H1 (cell line): ENCODE measurements at regions not wholly inside any gene's neighbourhood (a gene's known extent, or its start where the extent isn't known, plus 50 kb on each side); places are given as distances from the start of the nearest gene placed in this dataset.

Source experiments
- ASH2L ChIP-seq: fragments of 200-600, 300-600 bp; sonication (generic); IDR thresholded peaks from one replicate; pipeline ENCODE4 v1.7.1; 2017; ENCODE audit warnings: low read length
- BACH1 ChIP-seq: IDR thresholded peaks from 2 replicates; pipeline ENCODE4 v1.6.1; 2012; ENCODE audit warnings: low read length, improper control_type of control experiment
- BRCA1 ChIP-seq: IDR thresholded peaks from 2 replicates; pipeline ENCODE4 v1.6.1; 2012; ENCODE audit warnings: low read depth, low read length, improper control_type of control experiment
- CBX5 ChIP-seq: fragments of 300-800, 300-1000 bp; sonication (generic); IDR thresholded peaks from 2 replicates; pipeline ENCODE4 v1.7.1; 2016; ENCODE audit warnings: antibody characterized with exemption, low read length, low read depth
- CHD1 ChIP-seq: IDR thresholded peaks from 2 replicates; pipeline ENCODE4 v1.6.1; 2012; ENCODE audit warnings: low read depth, low read length, improper control_type of control experiment
- EP300 ChIP-seq, 2 experiments: IDR thresholded peaks; 1 replicate in 1 of 2; 2 replicates in 1 of 2; pipeline ENCODE4 v1.6.1; 2011 to 2012; ENCODE audit warnings: low read depth in 2 of 2, low read length in 2 of 2, mild to moderate bottlenecking in 2 of 2, borderline replicate concordance in 1 of 2, inconsistent platforms in 1 of 2, moderate library complexity in 1 of 2
- JUN ChIP-seq: IDR thresholded peaks from 2 replicates; pipeline ENCODE4 v1.6.1; 2011; ENCODE audit warnings: low read depth, mild to moderate bottlenecking, improper control_type of control experiment, low read length
- KDM4A ChIP-seq: IDR thresholded peaks from one replicate; pipeline ENCODE4 v1.7.1; 2012; ENCODE audit warnings: low read depth, mild to moderate bottlenecking, moderate library complexity, low read length, inconsistent platforms; ENCODE audit not compliant: severe bottlenecking
- NANOG ChIP-seq: IDR thresholded peaks from 2 replicates; pipeline ENCODE4 v1.6.1; 2011; ENCODE audit warnings: low read length, low read depth, mild to moderate bottlenecking, inconsistent platforms; ENCODE audit not compliant: insufficient read depth, poor library complexity, severe bottlenecking
- POLR2AphosphoS5 ChIP-seq: IDR thresholded peaks from 2 replicates; pipeline ENCODE4 v1.6.1; 2011; ENCODE audit warnings: low read depth, low read length
- POU5F1 ChIP-seq: IDR thresholded peaks from 2 replicates; pipeline ENCODE4 v1.6.1; 2011; ENCODE audit warnings: low read depth, mild to moderate bottlenecking, low read length, moderate library complexity
- RBBP5 ChIP-seq: IDR thresholded peaks from 2 replicates; pipeline ENCODE4 v1.7.1; 2012; ENCODE audit warnings: low read depth, mild to moderate bottlenecking, inconsistent platforms, low read length, moderate library complexity, borderline replicate concordance
- SRF ChIP-seq: IDR thresholded peaks from 2 replicates; pipeline ENCODE4 v1.6.1; 2011; ENCODE audit warnings: mild to moderate bottlenecking, low read depth, low read length, moderate library complexity
- SUZ12 ChIP-seq: fragments of 200-600 bp; sonication (generic); IDR thresholded peaks from 2 replicates; pipeline ENCODE4 v1.6.1; 2012; ENCODE audit warnings: mild to moderate bottlenecking, inconsistent platforms, low read length, moderate library complexity, mixed read lengths
- TAF1 ChIP-seq: IDR thresholded peaks from 2 replicates; pipeline ENCODE4 v1.6.1; 2011; ENCODE audit warnings: mild to moderate bottlenecking, low read depth, low read length
- TBP ChIP-seq: IDR thresholded peaks from 2 replicates; pipeline ENCODE4 v1.6.1; 2011; ENCODE audit warnings: low read depth, low read length, improper control_type of control experiment
- YY1 ChIP-seq: IDR thresholded peaks from 2 replicates; pipeline ENCODE4 v1.6.1; 2011; ENCODE audit warnings: low read depth, mild to moderate bottlenecking, low read length
- TF ChIP-seq, protein P1 (sequence below): IDR thresholded peaks from 2 replicates; pipeline ENCODE4 v1.6.1; 2012; ENCODE audit warnings: low read length, inconsistent platforms
- TF ChIP-seq, protein P2 (sequence below): IDR thresholded peaks from 2 replicates; pipeline ENCODE4 v1.6.1; 2011; ENCODE audit warnings: low read length, improper control_type of control experiment
- TF ChIP-seq, protein P3 (sequence below): IDR thresholded peaks from 2 replicates; pipeline ENCODE4 v1.6.1; 2011; ENCODE audit warnings: low read depth, mild to moderate bottlenecking, low read length; ENCODE audit not compliant: insufficient read depth

- TF ChIP-seq, protein P1, sequence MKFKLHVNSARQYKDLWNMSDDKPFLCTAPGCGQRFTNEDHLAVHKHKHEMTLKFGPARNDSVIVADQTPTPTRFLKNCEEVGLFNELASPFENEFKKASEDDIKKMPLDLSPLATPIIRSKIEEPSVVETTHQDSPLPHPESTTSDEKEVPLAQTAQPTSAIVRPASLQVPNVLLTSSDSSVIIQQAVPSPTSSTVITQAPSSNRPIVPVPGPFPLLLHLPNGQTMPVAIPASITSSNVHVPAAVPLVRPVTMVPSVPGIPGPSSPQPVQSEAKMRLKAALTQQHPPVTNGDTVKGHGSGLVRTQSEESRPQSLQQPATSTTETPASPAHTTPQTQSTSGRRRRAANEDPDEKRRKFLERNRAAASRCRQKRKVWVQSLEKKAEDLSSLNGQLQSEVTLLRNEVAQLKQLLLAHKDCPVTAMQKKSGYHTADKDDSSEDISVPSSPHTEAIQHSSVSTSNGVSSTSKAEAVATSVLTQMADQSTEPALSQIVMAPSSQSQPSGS: peak; percentile 99
- no peak for TF ChIP-seq CBX5
- TF ChIP-seq KDM4A: peak; percentile 95
- TF ChIP-seq POU5F1: no peak
- TF ChIP-seq, protein P2, sequence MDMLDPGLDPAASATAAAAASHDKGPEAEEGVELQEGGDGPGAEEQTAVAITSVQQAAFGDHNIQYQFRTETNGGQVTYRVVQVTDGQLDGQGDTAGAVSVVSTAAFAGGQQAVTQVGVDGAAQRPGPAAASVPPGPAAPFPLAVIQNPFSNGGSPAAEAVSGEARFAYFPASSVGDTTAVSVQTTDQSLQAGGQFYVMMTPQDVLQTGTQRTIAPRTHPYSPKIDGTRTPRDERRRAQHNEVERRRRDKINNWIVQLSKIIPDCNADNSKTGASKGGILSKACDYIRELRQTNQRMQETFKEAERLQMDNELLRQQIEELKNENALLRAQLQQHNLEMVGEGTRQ: peak; percentile 42; the same call in 1 of the 2 replicates
- TF ChIP-seq CHD1: no peak
- no peak for TF ChIP-seq BRCA1
- TF ChIP-seq NANOG: peak; percentile 31
- TF ChIP-seq SRF: no peak
- peak; percentile 13; the same call in 1 of the 2 replicates for TF ChIP-seq TBP
- peak; percentile 91 for TF ChIP-seq JUN
- TF ChIP-seq, protein P3, sequence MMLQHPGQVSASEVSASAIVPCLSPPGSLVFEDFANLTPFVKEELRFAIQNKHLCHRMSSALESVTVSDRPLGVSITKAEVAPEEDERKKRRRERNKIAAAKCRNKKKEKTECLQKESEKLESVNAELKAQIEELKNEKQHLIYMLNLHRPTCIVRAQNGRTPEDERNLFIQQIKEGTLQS: peak; percentile 77; the same call in 1 of the 2 replicates
- no peak for TF ChIP-seq YY1
- no peak for TF ChIP-seq SUZ12
- peak in 1 of 2 experiments; percentile 35; a peak in 1 of 3 replicates for TF ChIP-seq EP300 (IDR thresholded peaks at IDR 0.05; ENCODE audit: borderline replicate concordance in 1 of 2, low read depth in 2 of 2, low read length in 2 of 2)
- TF ChIP-seq ASH2L: peak; percentile 84
- TF ChIP-seq BACH1: no peak
- 0 out of 2 replicates have a peak, but pooled peaks have one; percentile 33 for TF ChIP-seq POLR2AphosphoS5
- TF ChIP-seq TAF1: peak; percentile 66
- peak; percentile 92 for TF ChIP-seq RBBP5
These were observed 49.7 kb upstream of the ATF3 start (continued) for GRCh38 chr1:212558693-212559480.
